ENCODE measurements at regions not wholly inside any gene's neighbourhood (a gene's known extent, or its start where the extent isn't known, plus 50 kb on each side); places are given as distances from the start of the nearest gene placed in this dataset.

DNA sequence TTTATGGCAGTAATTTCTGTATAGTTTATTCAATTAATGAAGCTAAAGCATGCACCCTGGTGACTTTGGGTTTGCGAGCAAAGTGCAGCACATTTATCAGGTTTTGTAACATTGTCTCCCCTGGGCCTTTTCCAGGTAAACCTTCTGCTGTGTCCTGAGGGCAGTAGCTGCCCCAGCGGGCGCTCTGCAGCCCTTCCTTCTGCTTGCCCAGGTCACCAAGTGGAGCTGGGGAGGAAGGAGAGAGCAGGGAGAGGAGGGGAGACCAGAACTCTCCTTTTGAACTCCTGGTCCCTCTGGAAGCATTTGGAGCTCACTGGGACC lies 145.6 kb downstream of the DLL1 start:
- no peak overlapping the region for H3K27ac ChIP-seq (ENCODE audit: low read depth, low read length)
- no peaks in the 10 kb centered on the region for H4K20me1 ChIP-seq (replicated peaks in 1 of 2; ENCODE audit: control insufficient read depth in 1 of 2, insufficient read depth in 2 of 2, low read length in 2 of 2)

More for the DNA sequence above, 145.6 kb downstream of the DLL1 start:
- peaks cover 3% of the 10 kb centered on the region; the same call in 1 of the 2 replicates for H3K23me2 ChIP-seq (ENCODE audit: low read depth, low read length)
- no peaks in the 10 kb centered on the region for H3K79me1 ChIP-seq (ENCODE audit: low read depth, low read length)
- H3K27me3 ChIP-seq (replicated peaks in 1 of 4; ENCODE audit: control insufficient read depth in 3 of 4, extremely low read depth in 1 of 4, insufficient read depth in 3 of 4, low read length in 3 of 4), result peaks cover 0 to 3% (median 0%) of the 10 kb centered on the region in 4 experiments; a peak in 1 of 7 replicates
- no peak overlapping the region for H3K18ac ChIP-seq (ENCODE audit: extremely low read depth, low read length)
- no peak overlapping the region for H4K91ac ChIP-seq (replicated peaks; ENCODE audit: insufficient read length, low read length)
- H2BK120ac ChIP-seq (replicated peaks; ENCODE audit: low read depth, low read length), result no peak overlapping the region
- H4K8ac ChIP-seq (ENCODE audit: extremely low read depth, insufficient read depth, low read length), result no peak overlapping the region
- no peak overlapping the region for H2BK5ac ChIP-seq (ENCODE audit: low read depth, low read length)
- H3K56ac ChIP-seq (replicated peaks; ENCODE audit: insufficient read length, low read depth, low read length), result no peak overlapping the region
- no peaks in the 10 kb centered on the region for H3K79me2 ChIP-seq (ENCODE audit: control insufficient read depth in 1 of 2, insufficient read depth in 2 of 2, low read length in 2 of 2)
- H2BK15ac ChIP-seq (ENCODE audit: low read length), result no peak overlapping the region
- CTCF ChIA-PET (ENCODE audit: partially characterized antibody), result no interaction called here
- H3K9me3 ChIP-seq (ENCODE audit: insufficient read depth in 2 of 2, low read depth in 1 of 2, low read length in 1 of 2), result peaks cover 2 to 4% of the 10 kb centered on the region in 2 experiments; a peak in 1 of 4 replicates
- H3K4me1 ChIP-seq (replicated peaks in 1 of 4; ENCODE audit: control insufficient read depth in 3 of 4, insufficient read depth in 4 of 4, low read length in 3 of 4), result no peaks in the 10 kb centered on the region
- no peak overlapping the region for H2AK5ac ChIP-seq (ENCODE audit: low read depth, low read length)
- FAIRE-seq (no peak), DNase-seq (ENCODE audit: low read depth in 1 of 2, low spot score in 2 of 2) (no peak)
- no peak overlapping the region for H4K5ac ChIP-seq (ENCODE audit: insufficient read length, low read depth, low read length)
- no peak overlapping the region for H2BK12ac ChIP-seq (ENCODE audit: low read depth, low read length)
- H2BK20ac ChIP-seq (ENCODE audit: low read length), result no peak overlapping the region
- no peak overlapping the region for H3K23ac ChIP-seq (ENCODE audit: insufficient read length)
- H3K14ac ChIP-seq (ENCODE audit: insufficient read length), result no peak overlapping the region
- no peak overlapping the region for H2AFZ ChIP-seq (ENCODE audit: low read length)
- no peaks in the 10 kb centered on the region for H3K36me3 ChIP-seq (ENCODE audit: control insufficient read depth in 2 of 4, insufficient read depth in 4 of 4, low read length in 3 of 4)
- POLR2A ChIA-PET (ENCODE audit: partially characterized antibody), result interaction anchor here (0.7 kb wide), 1 partner anchor 10 kb away, joined by 3 read pairs; no protein-coding TSS in a partner anchor
- TF ChIP-seq, protein P1, sequence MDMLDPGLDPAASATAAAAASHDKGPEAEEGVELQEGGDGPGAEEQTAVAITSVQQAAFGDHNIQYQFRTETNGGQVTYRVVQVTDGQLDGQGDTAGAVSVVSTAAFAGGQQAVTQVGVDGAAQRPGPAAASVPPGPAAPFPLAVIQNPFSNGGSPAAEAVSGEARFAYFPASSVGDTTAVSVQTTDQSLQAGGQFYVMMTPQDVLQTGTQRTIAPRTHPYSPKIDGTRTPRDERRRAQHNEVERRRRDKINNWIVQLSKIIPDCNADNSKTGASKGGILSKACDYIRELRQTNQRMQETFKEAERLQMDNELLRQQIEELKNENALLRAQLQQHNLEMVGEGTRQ (IDR thresholded peaks at IDR 0.05; ENCODE audit: low read length), result no peak
- TF ChIP-seq NRF1 (IDR thresholded peaks at IDR 0.05; ENCODE audit: low read depth, low read length), result no peak
- no peak for TF ChIP-seq TAF1 (IDR thresholded peaks at IDR 0.05; ENCODE audit: low read depth, low read length)
- TF ChIP-seq TEAD4 (IDR thresholded peaks at IDR 0.05; ENCODE audit: low read depth, low read length), result no peak
- no peak for TF ChIP-seq JUND (IDR thresholded peaks at IDR 0.05; ENCODE audit: low read length)
- no peak for TF ChIP-seq CEBPB (IDR thresholded peaks at IDR 0.05; ENCODE audit: low read depth, low read length)
- no peak for TF ChIP-seq RBBP5 (IDR thresholded peaks at IDR 0.05; ENCODE audit: borderline replicate concordance, low read depth, low read length)
- no peak for TF ChIP-seq SIX5 (IDR thresholded peaks at IDR 0.05; ENCODE audit: low read depth, low read length)
- H3K4me3 ChIP-seq (ENCODE audit: extremely low read depth in 1 of 4, insufficient read depth in 2 of 4, low read depth in 3 of 4, low read length in 4 of 4), result no peak overlapping the region
- no peak overlapping the region for H3K9ac ChIP-seq (replicated peaks in 1 of 4; ENCODE audit: extremely low read depth in 1 of 4, low read depth in 3 of 4, low read length in 3 of 4)
- WGBS, 2 experiments (ENCODE audit: extremely low coverage in 1 of 2, insufficient coverage in 1 of 2, insufficient read length in 1 of 2, insufficient replicate concordance in 2 of 2, low coverage in 1 of 2, low lambda C conversion rate in 2 of 2, missing lambda C conversion rate in 1 of 2), result 88% methylated on average over 3 of the region's 3 CpGs; no CpG with 5 or more reads in 1 of the 2 experiments
- H3K4ac ChIP-seq (replicated peaks; ENCODE audit: insufficient read length, low read depth, low read length), result no peak overlapping the region
- no peak overlapping the region for H3K4me2 ChIP-seq (ENCODE audit: insufficient read depth in 1 of 2, low read depth in 2 of 2, low read length in 2 of 2)

All from H1 (cell line).